ENCODE measurements at regions not wholly inside any gene's neighbourhood (a gene's known extent, or its start where the extent isn't known, plus 50 kb on each side); places are given as distances from the start of the nearest gene placed in this dataset.

DNA sequence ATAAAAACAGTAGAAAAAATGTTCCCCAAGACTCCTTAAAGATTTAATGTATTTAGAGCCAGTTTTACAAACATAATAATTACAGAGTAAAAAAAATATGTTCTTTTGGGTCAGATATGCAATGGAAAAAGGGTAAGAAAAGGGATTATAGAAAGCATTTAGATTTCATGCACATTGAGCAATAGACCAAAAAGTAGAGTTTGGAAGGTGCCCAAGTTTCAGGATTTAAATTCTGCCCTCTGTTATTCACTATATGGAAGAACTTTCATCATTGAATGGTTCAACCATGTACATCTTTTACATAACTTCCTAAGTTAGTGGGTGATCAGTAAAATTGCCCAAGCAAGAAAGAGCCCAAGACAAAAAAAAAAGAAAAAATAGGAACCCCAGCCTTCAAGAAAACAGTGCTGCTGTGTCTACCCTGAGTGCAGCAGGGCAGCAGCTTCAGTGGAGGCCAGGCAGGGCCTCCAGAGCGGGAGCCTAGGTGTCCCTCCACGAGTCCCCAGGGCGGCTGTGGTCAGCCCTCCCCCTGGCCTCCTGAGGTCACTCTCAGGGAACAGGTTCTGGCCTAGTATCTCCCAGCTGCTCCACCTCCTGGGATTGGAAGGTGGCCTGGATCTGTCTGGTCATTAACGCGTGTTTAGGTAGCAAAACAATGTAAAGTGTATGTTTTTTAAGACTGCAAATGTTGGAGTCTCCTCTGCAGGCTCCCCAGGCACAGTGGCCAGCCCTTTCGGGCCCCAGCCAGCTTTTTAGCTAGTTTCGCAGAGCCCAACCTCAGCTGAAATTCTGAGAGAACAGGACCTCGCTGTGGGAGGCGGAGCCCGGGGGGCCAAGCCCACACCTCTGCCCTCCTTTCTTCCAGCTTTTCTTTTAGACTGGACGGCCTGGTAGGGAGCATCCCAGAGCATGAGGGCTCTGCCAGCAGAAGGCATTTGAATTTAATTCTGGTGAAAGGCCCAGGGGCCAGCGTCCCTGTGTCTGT is 77.3 kb downstream of the TEX51 start:
- no peak overlapping the region for H3K27ac ChIP-seq (ENCODE audit: low read depth in 1 of 2, low read length in 1 of 2)
- DNase-seq (peak in 2 of 3 donors; percentile 59 to 71), ATAC-seq (ENCODE audit: insufficient read depth, low FRiP score) (no peak)
- no peaks in the 10 kb centered on the region for H3K9me3 ChIP-seq (ENCODE audit: control insufficient read depth in 4 of 4, insufficient read depth in 3 of 4, low read length in 3 of 4)
- TF ChIP-seq, protein P1, sequence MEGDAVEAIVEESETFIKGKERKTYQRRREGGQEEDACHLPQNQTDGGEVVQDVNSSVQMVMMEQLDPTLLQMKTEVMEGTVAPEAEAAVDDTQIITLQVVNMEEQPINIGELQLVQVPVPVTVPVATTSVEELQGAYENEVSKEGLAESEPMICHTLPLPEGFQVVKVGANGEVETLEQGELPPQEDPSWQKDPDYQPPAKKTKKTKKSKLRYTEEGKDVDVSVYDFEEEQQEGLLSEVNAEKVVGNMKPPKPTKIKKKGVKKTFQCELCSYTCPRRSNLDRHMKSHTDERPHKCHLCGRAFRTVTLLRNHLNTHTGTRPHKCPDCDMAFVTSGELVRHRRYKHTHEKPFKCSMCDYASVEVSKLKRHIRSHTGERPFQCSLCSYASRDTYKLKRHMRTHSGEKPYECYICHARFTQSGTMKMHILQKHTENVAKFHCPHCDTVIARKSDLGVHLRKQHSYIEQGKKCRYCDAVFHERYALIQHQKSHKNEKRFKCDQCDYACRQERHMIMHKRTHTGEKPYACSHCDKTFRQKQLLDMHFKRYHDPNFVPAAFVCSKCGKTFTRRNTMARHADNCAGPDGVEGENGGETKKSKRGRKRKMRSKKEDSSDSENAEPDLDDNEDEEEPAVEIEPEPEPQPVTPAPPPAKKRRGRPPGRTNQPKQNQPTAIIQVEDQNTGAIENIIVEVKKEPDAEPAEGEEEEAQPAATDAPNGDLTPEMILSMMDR (IDR thresholded peaks at IDR 0.05; ENCODE audit: control extremely low read depth, extremely low read depth), result no peak
- WGBS, 2 donors, result 83 to 87% methylated on average over 12 of the region's 12 CpGs
- peaks cover 0 to 3% (median 0%) of the 10 kb centered on the region in 5 donors for H3K4me1 ChIP-seq (ENCODE audit: control insufficient read depth in 5 of 5, insufficient read depth in 5 of 5, low read length in 5 of 5)
- no peak overlapping the region for H3K9ac ChIP-seq (ENCODE audit: insufficient read depth in 1 of 2, low read length in 2 of 2)
- H3K36me3 ChIP-seq (ENCODE audit: control insufficient read depth in 4 of 4, insufficient read depth in 4 of 4, low read length in 4 of 4), result no peaks in the 10 kb centered on the region
- no peaks in the 10 kb centered on the region for H3K27me3 ChIP-seq (ENCODE audit: control insufficient read depth in 3 of 3, insufficient read depth in 3 of 3, low read length in 2 of 3)
- H3K4me3 ChIP-seq, result no peak overlapping the region

DNA sequence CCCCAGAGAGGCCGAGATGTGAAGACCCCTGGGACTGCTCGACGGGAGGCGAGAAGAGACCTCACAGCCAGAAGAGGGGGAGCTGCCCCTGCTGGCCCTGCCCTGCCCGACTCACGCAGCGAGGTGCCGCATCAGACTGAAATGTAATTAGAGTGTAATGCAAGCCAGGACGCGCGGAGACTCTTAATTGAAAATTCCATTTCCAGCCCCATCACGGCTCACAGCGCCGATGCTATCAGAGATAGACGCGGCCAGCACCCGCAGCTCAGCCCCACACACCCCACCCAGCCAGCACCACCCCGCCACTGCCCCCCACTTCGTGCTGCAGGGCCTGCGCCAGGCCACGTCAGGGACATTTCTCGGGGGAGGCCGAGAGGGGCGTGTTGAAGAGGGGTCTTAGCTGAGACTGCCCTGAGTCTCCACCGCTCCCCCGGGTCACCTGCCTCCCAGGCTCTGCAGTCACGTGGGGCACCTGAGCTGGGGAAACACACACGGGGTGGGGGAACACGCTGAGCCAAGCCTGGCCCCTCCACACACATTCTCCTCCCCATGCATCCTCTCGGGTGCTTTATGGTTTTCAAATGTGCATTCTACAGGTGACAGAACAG is 78.1 kb downstream of the TEX51 start:
- Histone ChIP-seq H3K4me3 (no peak overlapping the region), H3K36me3 (ENCODE audit: control insufficient read depth in 4 of 4, insufficient read depth in 4 of 4, low read length in 4 of 4) (no peaks in the 10 kb centered on the region), H3K9ac (ENCODE audit: insufficient read depth in 1 of 2, low read length in 2 of 2) (no peak overlapping the region), H3K9me3 (ENCODE audit: control insufficient read depth in 4 of 4, insufficient read depth in 3 of 4, low read length in 3 of 4) (no peaks in the 10 kb centered on the region), H3K27me3 (ENCODE audit: control insufficient read depth in 3 of 3, insufficient read depth in 3 of 3, low read length in 2 of 3) (no peaks in the 10 kb centered on the region), H3K4me1 (ENCODE audit: control insufficient read depth in 5 of 5, insufficient read depth in 5 of 5, low read length in 5 of 5) (peaks cover 0 to 9% (median 0%) of the 10 kb centered on the region in 5 donors), H3K27ac (ENCODE audit: low read depth in 1 of 2, low read length in 1 of 2) (no peak overlapping the region)
- DNase-seq (no peak), ATAC-seq (ENCODE audit: insufficient read depth, low FRiP score) (no peak)
- TF ChIP-seq, protein P1 (IDR thresholded peaks at IDR 0.05; ENCODE audit: control extremely low read depth, extremely low read depth), result no peak
- WGBS, 2 donors, result 92 to 96% methylated on average over 30 of the region's 30 CpGs

DNA sequence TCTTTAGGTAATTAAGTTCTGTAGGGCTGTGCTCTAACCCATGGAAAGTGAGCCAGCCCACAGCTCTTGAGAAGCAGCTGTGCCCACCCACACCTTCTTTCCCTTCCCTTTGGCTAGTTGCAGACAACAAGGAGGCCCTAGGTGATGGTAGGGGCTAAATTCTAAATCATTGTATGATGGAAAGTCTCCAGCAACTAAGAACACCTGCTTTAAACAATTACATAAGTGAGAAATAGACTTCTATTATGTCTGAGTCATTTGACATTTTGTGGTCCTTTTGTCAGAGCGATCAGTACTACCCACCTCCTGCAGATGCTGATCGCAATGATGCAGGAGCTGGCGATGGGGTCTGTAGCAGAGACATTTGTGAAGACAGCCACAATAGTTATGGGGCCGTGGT is 79.6 kb downstream of the TEX51 start:
- H3K4me1 ChIP-seq (ENCODE audit: control insufficient read depth in 5 of 5, insufficient read depth in 5 of 5, low read length in 5 of 5), result peaks cover 0 to 6% (median 0%) of the 10 kb centered on the region in 5 donors
- no peak overlapping the region for H3K9ac ChIP-seq (ENCODE audit: insufficient read depth in 1 of 2, low read length in 2 of 2)
- no peaks in the 10 kb centered on the region for H3K36me3 ChIP-seq (ENCODE audit: control insufficient read depth in 4 of 4, insufficient read depth in 4 of 4, low read length in 4 of 4)
- no peak overlapping the region for H3K27ac ChIP-seq (ENCODE audit: low read depth in 1 of 2, low read length in 1 of 2)
- 86 to 94% methylated on average over 4 of the region's 4 CpGs for WGBS, 2 donors
- H3K4me3 ChIP-seq, result no peak overlapping the region
- TF ChIP-seq, protein P1 (IDR thresholded peaks at IDR 0.05; ENCODE audit: control extremely low read depth, extremely low read depth), result no peak
- no peaks in the 10 kb centered on the region for H3K9me3 ChIP-seq (ENCODE audit: control insufficient read depth in 4 of 4, insufficient read depth in 3 of 4, low read length in 3 of 4)
- no peaks in the 10 kb centered on the region for H3K27me3 ChIP-seq (ENCODE audit: control insufficient read depth in 3 of 3, insufficient read depth in 3 of 3, low read length in 2 of 3)
- DNase-seq (no peak), ATAC-seq (ENCODE audit: insufficient read depth, low FRiP score) (no peak)

All from lung (tissue), 11 donors.